T-cell (primary cell): ENCODE measurements at regions not wholly inside any gene's neighbourhood (a gene's known extent, or its start where the extent isn't known, plus 50 kb on each side); places are given as distances from the start of the nearest gene placed in this dataset.
"Not testable (repeated sequence)": the region's sequence is repeated elsewhere in the genome, so short reads cannot be mapped to it uniquely, and the experiment has no call there.

Experiments
- ATAC-seq, 4 experiments: fragments of 200-7000 bp in 3 of 4; fragments of 150-1000 bp in 1 of 4; cut with Tn5 transposase; replicated peaks in 1 of 4; 1 replicate in 3 of 4; 2 replicates in 1 of 4; pipeline ENCODE4 v1.10.0; 2021; ENCODE audit warnings: moderate library complexity in 3 of 4, mild to moderate bottlenecking in 2 of 4, moderate number of reproducible peaks in 1 of 4
- CTCF ChIA-PET, 2 donors: fragments of 300-600 bp; sonication (Branson Sonifier 250); formaldehyde crosslinking; loops; one replicate each; lab custom pipeline; 2022; ENCODE audit warnings: antibody characterized with exemption in 2 of 2; lab: Charles Lee
- POLR2A ChIA-PET, 2 donors: fragments of 300-600 bp; sonication (Branson Sonifier 250); formaldehyde crosslinking; loops; one replicate each; lab custom pipeline; 2022; ENCODE audit warnings: antibody characterized with exemption in 2 of 2; lab: Charles Lee
- DNase-seq, 35 experiments: peaks; one replicate each; pipeline versions ENCODE4 v3.0.0 to v3.0.0-alpha.2; 2013 to 2023
- H3K27ac ChIP-seq: one replicate; pipeline ENCODE4 v1.5.1; 2013; ENCODE audit warnings: low read length
- H3K27me3 ChIP-seq, 2 experiments: replicated peaks in 1 of 2; 1 replicate in 1 of 2; 2 replicates in 1 of 2; pipeline versions ENCODE4 v1.6.1 to v1.7.0; 2013; ENCODE audit warnings: low read length in 1 of 2, mixed read lengths in 1 of 2; ENCODE audit not compliant: control insufficient read depth in 2 of 2, insufficient read depth in 2 of 2; ENCODE audit errors: extremely low read depth in 1 of 2
- H3K36me3 ChIP-seq, 2 donors: 1 replicate in 1 of 2; 2 replicates in 1 of 2; pipeline versions ENCODE4 v1.6.1 to v1.7.0; 2013; ENCODE audit warnings: low read length in 1 of 2; ENCODE audit not compliant: control insufficient read depth in 2 of 2, insufficient read depth in 1 of 2; ENCODE audit errors: extremely low read depth in 1 of 2
- H3K4me1 ChIP-seq, 2 experiments: 1 replicate in 1 of 2; 2 replicates in 1 of 2; pipeline versions ENCODE4 v1.6.1 to v1.7.0; 2013; ENCODE audit warnings: low read length in 2 of 2, mixed read lengths in 1 of 2; ENCODE audit not compliant: insufficient read depth in 2 of 2, control insufficient read depth in 1 of 2; ENCODE audit errors: extremely low read depth in 1 of 2
- H3K4me3 ChIP-seq, 2 donors: 1 replicate in 1 of 2; 2 replicates in 1 of 2; pipeline versions ENCODE4 v1.5.1 to v1.7.0; 2013; ENCODE audit warnings: mild to moderate bottlenecking in 2 of 2, low read length in 1 of 2, moderate library complexity in 1 of 2; ENCODE audit not compliant: control insufficient read depth in 1 of 2; ENCODE audit errors: extremely low read depth in 1 of 2
- H3K9me3 ChIP-seq: 2 replicates; pipeline ENCODE4 v1.7.0; 2013
- H3K27ac Mint-ChIP-seq, 2 donors: one replicate each; pipeline ENCODE4 v1.8.0; 2020 to 2021; ENCODE audit warnings: mild to moderate bottlenecking in 2 of 2, mixed read lengths in 2 of 2
- H3K27me3 Mint-ChIP-seq, 2 donors: one replicate each; pipeline ENCODE4 v1.8.0; 2021 to 2022; ENCODE audit warnings: mixed read lengths in 2 of 2
- H3K36me3 Mint-ChIP-seq: one replicate; pipeline ENCODE4 v1.8.0; 2021; ENCODE audit warnings: mixed read lengths
- H3K4me1 Mint-ChIP-seq, 3 donors: one replicate each; pipeline ENCODE4 v1.8.0; 2020 to 2022; ENCODE audit warnings: mixed read lengths in 3 of 3, mild to moderate bottlenecking in 1 of 3
- H3K4me3 Mint-ChIP-seq, 3 donors: one replicate each; pipeline ENCODE4 v1.8.0; 2020 to 2022; ENCODE audit warnings: mild to moderate bottlenecking in 3 of 3, mixed read lengths in 3 of 3, moderate library complexity in 3 of 3
- H3K9me3 Mint-ChIP-seq, 3 donors: one replicate each; pipeline ENCODE4 v1.8.0; 2020 to 2022; ENCODE audit warnings: mixed read lengths in 3 of 3
- WGBS: methylation state at CpG from one replicate; pipeline ENCODE4 v1.1.5; 2013; ENCODE audit warnings: missing lambda C conversion rate; ENCODE audit not compliant: insufficient coverage; 5-methylcytosine and 5-hydroxymethylcytosine counted together

GRCh38 chr3:30318110-30318509, 288.3 kb upstream of the TGFBR2 start:
- POLR2A ChIA-PET, result no interaction called here
- DNase-seq (no peak), ATAC-seq (no peak)
- Mint-ChIP-seq H3K27ac (no peak overlapping the region), H3K4me1 (peaks cover 7 to 20% (median 12%) of the 10 kb centered on the region in 3 donors), H3K27me3 (no peaks in the 10 kb centered on the region), H3K36me3 (no peaks in the 10 kb centered on the region), H3K9me3 (peaks cover 0 to 8% (median 2%) of the 10 kb centered on the region in 3 donors), H3K4me3 (no peak overlapping the region)
- no peaks in the 10 kb centered on the region for H3K27me3 ChIP-seq
- WGBS, result no CpG with 5 or more reads among the region's 3 CpGs
- H3K9me3 ChIP-seq, result no peaks in the 10 kb centered on the region
- CTCF ChIA-PET, result no interaction called here
- no peak overlapping the region for H3K27ac ChIP-seq
- H3K4me1 ChIP-seq, result peaks cover 0 to 2% of the 10 kb centered on the region in 2 experiments
- H3K36me3 ChIP-seq, result no peaks in the 10 kb centered on the region
- H3K4me3 ChIP-seq, result no peak overlapping the region

GRCh38 chr3:30319713-30320112, 286.7 kb upstream of the TGFBR2 start:
- ATAC-seq (peak; percentile 73 to 94 (median 78)), DNase-seq (peak in 34 of 35 experiments; percentile 4 to 72 (median 31))
- Mint-ChIP-seq H3K27ac (no peak overlapping the region), H3K36me3 (no peaks in the 10 kb centered on the region), H3K4me3 (no peak overlapping the region), H3K27me3 (no peaks in the 10 kb centered on the region), H3K9me3 (peaks cover 0 to 9% (median 5%) of the 10 kb centered on the region in 3 donors), H3K4me1 (peaks cover 7 to 20% (median 12%) of the 10 kb centered on the region in 3 donors)
- Histone ChIP-seq H3K27ac (no peak overlapping the region), H3K36me3 (no peaks in the 10 kb centered on the region), H3K4me3 (no peak overlapping the region), H3K4me1 (peaks cover 0 to 2% of the 10 kb centered on the region in 2 experiments), H3K9me3 (no peaks in the 10 kb centered on the region), H3K27me3 (no peaks in the 10 kb centered on the region)
- POLR2A ChIA-PET, result interaction anchor here (0.5 to 0.7 kb wide), 4 partner anchors 36 to 294 kb away, joined by 3 read pairs; no protein-coding TSS in a partner anchor
- CTCF ChIA-PET, result interaction anchor here (0.5 to 2.1 kb wide), 26 partner anchors 8 to 376 kb away, joined by 3 to 31 read pairs (median 4); no protein-coding TSS in a partner anchor

GRCh38 chr3:30320392-30320791, 286.0 kb upstream of the TGFBR2 start:
- Mint-ChIP-seq H3K27me3 (no peaks in the 10 kb centered on the region), H3K4me3 (no peak overlapping the region), H3K36me3 (no peaks in the 10 kb centered on the region), H3K4me1 (peaks cover 7 to 20% (median 12%) of the 10 kb centered on the region in 3 donors), H3K27ac (no peak overlapping the region), H3K9me3 (peaks cover 0 to 9% (median 5%) of the 10 kb centered on the region in 3 donors)
- Histone ChIP-seq H3K27me3 (no peaks in the 10 kb centered on the region), H3K9me3 (no peaks in the 10 kb centered on the region), H3K4me3 (no peak overlapping the region), H3K36me3 (no peaks in the 10 kb centered on the region), H3K4me1 (peaks cover 0 to 2% of the 10 kb centered on the region in 2 experiments), H3K27ac (no peak overlapping the region)
- POLR2A ChIA-PET, result interaction anchor here in 1 of 2 donors (0.7 kb wide), 1 partner anchor 373 kb away, joined by 3 read pairs; no protein-coding TSS in a partner anchor
- DNase-seq, result no peak
- CTCF ChIA-PET, result interaction anchor here (0.6 to 2.1 kb wide), 9 partner anchors 18 to 376 kb away, joined by 3 to 31 read pairs (median 4); no protein-coding TSS in a partner anchor
- ATAC-seq, result no peak
- no CpG with 5 or more reads among the region's 1 CpG for WGBS

GRCh38 chr3:30321065-30321464, 285.3 kb upstream of the TGFBR2 start:
- ATAC-seq, result no peak
- Histone ChIP-seq H3K36me3 (no peaks in the 10 kb centered on the region), H3K4me3 (no peak overlapping the region), H3K4me1 (peaks cover 0 to 2% of the 10 kb centered on the region in 2 experiments), H3K27me3 (no peaks in the 10 kb centered on the region), H3K9me3 (no peaks in the 10 kb centered on the region), H3K27ac (no peak overlapping the region)
- H3K4me1 Mint-ChIP-seq, result peaks cover 7 to 20% (median 12%) of the 10 kb centered on the region in 3 donors
- WGBS, result no CpG with 5 or more reads among the region's 2 CpGs
- no peak overlapping the region for H3K4me3 Mint-ChIP-seq
- H3K36me3 Mint-ChIP-seq, result no peaks in the 10 kb centered on the region
- H3K9me3 Mint-ChIP-seq, result peaks cover 0 to 9% (median 5%) of the 10 kb centered on the region in 3 donors
- no peaks in the 10 kb centered on the region for H3K27me3 Mint-ChIP-seq
- no peak overlapping the region for H3K27ac Mint-ChIP-seq
- no peak for DNase-seq
- POLR2A ChIA-PET, result no interaction called here
- CTCF ChIA-PET, result no interaction called here

- not testable (repeated sequence) for H3K9me3 Mint-ChIP-seq, H3K4me1 ChIP-seq, ATAC-seq, H3K36me3 ChIP-seq, H3K27ac Mint-ChIP-seq, H3K9me3 ChIP-seq, H3K36me3 Mint-ChIP-seq, H3K27me3 ChIP-seq, H3K27me3 Mint-ChIP-seq, H3K27ac ChIP-seq, H3K4me3 ChIP-seq, DNase-seq, H3K4me3 Mint-ChIP-seq
- ChIA-PET CTCF (interaction anchor here in 1 of 2 donors (0.6 kb wide), 1 partner anchor 370 kb away, joined by 3 read pairs; no protein-coding TSS in a partner anchor), POLR2A (interaction anchor here (0.6 to 0.9 kb wide), 2 partner anchors 78 to 316 kb away, joined by 3 to 4 read pairs; no protein-coding TSS in a partner anchor)
- WGBS, result no CpG with 5 or more reads among the region's 1 CpG
- peaks cover 9 to 22% (median 12%) of the 10 kb centered on the region in 3 donors for H3K4me1 Mint-ChIP-seq
Observed at GRCh38 chr3:30323649-30324048, 282.8 kb upstream of the TGFBR2 start.

GRCh38 chr3:30324587-30324986, 281.8 kb upstream of the TGFBR2 start:
- no CpG with 5 or more reads among the region's 1 CpG for WGBS
- no peaks in the 10 kb centered on the region for H3K27me3 Mint-ChIP-seq

More at GRCh38 chr3:30324587-30324986, 281.8 kb upstream of the TGFBR2 start:
- H3K36me3 ChIP-seq, result no peaks in the 10 kb centered on the region
- Mint-ChIP-seq H3K4me1 (peaks cover 7 to 17% (median 10%) of the 10 kb centered on the region in 3 donors), H3K36me3 (no peaks in the 10 kb centered on the region), H3K9me3 (peaks cover 0 to 9% (median 5%) of the 10 kb centered on the region in 3 donors), H3K27ac (no peak overlapping the region), H3K4me3 (no peak overlapping the region)
- H3K27me3 ChIP-seq, result no peaks in the 10 kb centered on the region
- no peak overlapping the region for H3K4me3 ChIP-seq
- ChIA-PET CTCF (no interaction called here), POLR2A (interaction anchor here (0.7 to 1.4 kb wide), 3 partner anchors 29 to 361 kb away, joined by 3 to 4 read pairs (median 3); no protein-coding TSS in a partner anchor)
- H3K9me3 ChIP-seq, result no peaks in the 10 kb centered on the region
- DNase-seq (no peak), ATAC-seq (no peak)
- H3K4me1 ChIP-seq, result peaks cover 0 to 2% of the 10 kb centered on the region in 2 experiments
- H3K27ac ChIP-seq, result no peak overlapping the region
